K562 (cell line): ENCODE measurements at regions not wholly inside any gene's neighbourhood (a gene's known extent, or its start where the extent isn't known, plus 50 kb on each side); places are given as distances from the start of the nearest gene placed in this dataset.

ENCODE experiments used
- ATAC-seq: fragments of 200-7000 bp; cut with Tn5 transposase; 3 replicates; pipeline ENCODE4 v1.9.1; 2020; ENCODE audit warnings: moderate library complexity
- BruUV-seq: library from RNA; stranded (reverse); fragments of 400-500 nt; replicated peaks from 2 replicates; lab custom pipeline; 2021; lab: Mats Ljungman, UMichigan
- CTCF ChIA-PET: fragments of 300-600 bp; formaldehyde crosslinking; extraction: SDS; loops from one replicate; lab custom pipeline; 2021; ENCODE audit warnings: low intra/inter-chr PET ratio; lab: Yijun Ruan, JAX
- POLR2A ChIA-PET: fragments of 300-600, 350-650 bp; sonication (Branson Sonifier 250); formaldehyde crosslinking; extraction: SDS; loops from one replicate; lab custom pipeline; 2021; ENCODE audit warnings: antibody characterized with exemption, inconsistent platforms; lab: Yijun Ruan, JAX
- DNase-seq, 4 experiments: peaks; one replicate each; pipeline versions ENCODE4 v3.0.0 to v3.0.0-alpha.2; 2011 to 2018; ENCODE audit warnings: low spot score in 3 of 4, mixed read lengths in 3 of 4; ENCODE audit errors: extremely low read depth in 1 of 4
- FAIRE-seq: peaks from 2 replicates; lab custom pipeline; 2011; peaks lifted over from hg19 to GRCh38; lab: Jason Lieb, UNC
- H2AFZ ChIP-seq: 2 replicates; pipeline ENCODE4 v1.6.0; 2011; ENCODE audit warnings: low read depth, low read length, control low read depth, inconsistent platforms
- H3K27ac ChIP-seq: fragments of 200-600 bp; 3 replicates; pipeline ENCODE4 v1.8.0; 2011; ENCODE audit warnings: low read depth, mild to moderate bottlenecking, control low read depth, inconsistent platforms, low read length, moderate library complexity, mixed read lengths; ENCODE audit errors: extremely low read depth
- H3K27me3 ChIP-seq, 2 experiments: fragments of 300-600 bp in 1 of 2; 2 replicates in 1 of 2; 3 replicates in 1 of 2; pipeline versions ENCODE4 v1.6.0 to v1.8.0; 2011; ENCODE audit warnings: inconsistent platforms in 2 of 2, low read length in 2 of 2, mild to moderate bottlenecking in 1 of 2, mixed read lengths in 1 of 2, moderate library complexity in 1 of 2; ENCODE audit not compliant: control insufficient read depth in 2 of 2, insufficient read depth in 2 of 2
- H3K36me3 ChIP-seq: fragments of 300-600 bp; 3 replicates; pipeline ENCODE4 v1.8.0; 2011; ENCODE audit warnings: mild to moderate bottlenecking, low read length, inconsistent platforms; ENCODE audit not compliant: control insufficient read depth, insufficient read depth
- H3K4me1 ChIP-seq, 2 experiments: fragments of 200-600 bp in 1 of 2; replicated peaks in 1 of 2; 2 replicates in 1 of 2; 3 replicates in 1 of 2; pipeline versions ENCODE4 v1.5.1 to v1.8.0; 2011; ENCODE audit warnings: inconsistent platforms in 2 of 2, low read length in 2 of 2, mild to moderate bottlenecking in 1 of 2, mixed read lengths in 1 of 2, moderate library complexity in 1 of 2; ENCODE audit not compliant: control insufficient read depth in 2 of 2, insufficient read depth in 2 of 2
- H3K4me2 ChIP-seq: 2 replicates; pipeline ENCODE4 v1.6.1; 2011; ENCODE audit warnings: low read length, control low read depth, inconsistent platforms, mixed read lengths; ENCODE audit not compliant: insufficient read depth
- H3K4me3 ChIP-seq: fragments of 200-600 bp; sonication (generic), shearing (Covaris generic); 2 replicates; pipeline ENCODE4 v1.5.1; 2016; ENCODE audit warnings: control low read depth, inconsistent platforms
- H3K79me2 ChIP-seq: fragments of 200-600 bp; 3 replicates; pipeline ENCODE4 v1.8.0; 2011; ENCODE audit warnings: low read length, inconsistent platforms; ENCODE audit not compliant: control insufficient read depth, insufficient read depth
- H3K9ac ChIP-seq, 2 experiments: 2 replicates each; pipeline versions ENCODE4 v1.6.0 to v1.6.1; 2011; ENCODE audit warnings: low read depth in 2 of 2, low read length in 2 of 2, control low read depth in 1 of 2, inconsistent platforms in 1 of 2, mild to moderate bottlenecking in 1 of 2, mixed read lengths in 1 of 2; ENCODE audit not compliant: insufficient read depth in 1 of 2
- H3K9me1 ChIP-seq: one replicate; pipeline ENCODE4 v1.6.0; 2011; ENCODE audit warnings: inconsistent platforms, mild to moderate bottlenecking, low read length, moderate library complexity; ENCODE audit not compliant: control insufficient read depth, insufficient read depth
- H3K9me3 ChIP-seq: replicated peaks from 2 replicates; pipeline ENCODE4 v1.5.1; 2011; ENCODE audit warnings: low read depth, low read length, inconsistent platforms; ENCODE audit not compliant: control insufficient read depth, insufficient read depth
- H4K20me1 ChIP-seq: replicated peaks from 2 replicates; pipeline ENCODE4 v1.6.1; 2011; ENCODE audit warnings: low read length, inconsistent platforms, mixed read lengths; ENCODE audit not compliant: control insufficient read depth, insufficient read depth
- ATF7 ChIP-seq: fragments of 450-650 bp; IDR thresholded peaks from 2 replicates; pipeline ENCODE4 v1.7.1; 2014; ENCODE audit warnings: mild to moderate bottlenecking, moderate library complexity
- C11orf30 ChIP-seq: fragments of 450-650 bp; IDR thresholded peaks from 2 replicates; pipeline ENCODE4 v1.6.1; 2016; ENCODE audit warnings: low read depth, mild to moderate bottlenecking
- CTBP1 ChIP-seq: fragments of 450-650 bp; IDR thresholded peaks from 2 replicates; pipeline ENCODE4 v1.6.1; 2016; ENCODE audit warnings: borderline replicate concordance
- IFI16 ChIP-seq: fragments of 250-450 bp; sonication (Bioruptor Pico); IDR thresholded peaks from 2 replicates; pipeline ENCODE4 v2.1.2; 2022; ENCODE audit warnings: mild to moderate bottlenecking, inconsistent platforms
- KDM5B ChIP-seq: fragments of 200-600 bp; sonication (generic); IDR thresholded peaks from 2 replicates; pipeline ENCODE4 v1.6.1; 2012; ENCODE audit warnings: low read depth, mild to moderate bottlenecking, moderate library complexity, low read length, control low read depth, inconsistent platforms; ENCODE audit not compliant: insufficient replicate concordance
- MIER1 ChIP-seq: fragments of 450-650 bp; IDR thresholded peaks from 2 replicates; pipeline ENCODE4 v1.6.1; 2016; ENCODE audit warnings: antibody characterized with exemption, mild to moderate bottlenecking, low read depth
- PHTF2 ChIP-seq: fragments of 250-450 bp; sonication (Bioruptor Pico); IDR thresholded peaks from 2 replicates; pipeline ENCODE4 v1.5.0; 2021; ENCODE audit warnings: mild to moderate bottlenecking
- PYGO2 ChIP-seq: fragments of 450-650 bp; IDR thresholded peaks from 2 replicates; pipeline ENCODE4 v1.6.1; 2016; ENCODE audit warnings: mild to moderate bottlenecking, missing genetic modification characterization, moderate library complexity, missing compliant biosample characterization
- SAFB2 ChIP-seq: fragments of 200-400 bp; formaldehyde crosslinking; IDR thresholded peaks from 2 replicates; pipeline ENCODE4 v1.6.1; 2018; ENCODE audit warnings: borderline replicate concordance, low read length, low read depth, moderate library complexity; ENCODE audit not compliant: severe bottlenecking
- YY1 ChIP-seq, 3 experiments: IDR thresholded peaks; 2 replicates each; pipeline ENCODE4 v1.6.1; 2011; ENCODE audit warnings: low read length in 2 of 3, mild to moderate bottlenecking in 2 of 3, moderate library complexity in 2 of 3, borderline replicate concordance in 1 of 3, control low read depth in 1 of 3, low read depth in 1 of 3; ENCODE audit not compliant: insufficient read depth in 3 of 3, insufficient replicate concordance in 2 of 3, control insufficient read depth in 1 of 3, insufficient read length in 1 of 3; ENCODE audit errors: extremely low read depth in 1 of 3
- ZNF609 ChIP-seq: sonication (generic); formaldehyde crosslinking; IDR thresholded peaks from 2 replicates; pipeline ENCODE4 v1.8.1; 2023; ENCODE audit warnings: missing genetic modification reagents, mild to moderate bottlenecking, borderline replicate concordance
- ZZZ3 ChIP-seq: fragments of 450-650 bp; IDR thresholded peaks from 2 replicates; pipeline ENCODE4 v1.6.1; 2016; ENCODE audit warnings: antibody characterized with exemption, mild to moderate bottlenecking, moderate library complexity
- WGBS: fragments of 100-300 bp; shearing (Covaris generic); methylation state at CpG from one replicate; pipeline ENCODE4 v1.1.6; 2016; ENCODE audit warnings: low coverage, mixed read lengths; ENCODE audit not compliant: insufficient coverage; ENCODE audit errors: missing lambda C conversion rate; 5-methylcytosine and 5-hydroxymethylcytosine counted together
- in situ Hi-C: fragments of 300-500 bp; cut with MboI; formaldehyde crosslinking; loops from 4 replicates; pipeline ENCODE4 v1.15.0; 2018; ENCODE audit warnings: inconsistent platforms, mixed read lengths
- intact Hi-C: fragments of 100-400 bp; cut with micrococcal nuclease; formaldehyde crosslinking; loops from 2 replicates; pipeline ENCODE4 v1.14.2; 2022
- TF ChIP-seq, protein P1 (sequence below): sonication (generic); IDR thresholded peaks from 2 replicates; pipeline ENCODE4 v1.6.1; 2016
- TF ChIP-seq, protein P2 (sequence below): fragments of 250-450 bp; sonication (Bioruptor Pico); IDR thresholded peaks from 2 replicates; pipeline ENCODE4 v1.4.0; 2020; ENCODE audit warnings: borderline replicate concordance

GRCh38 chr15:38636597-38636996 lies 72.0 kb upstream of the RASGRP1 start:
- H3K36me3 ChIP-seq, result no peaks in the 10 kb centered on the region
- intact Hi-C loops, result no loop called here
- CTCF ChIA-PET, result no interaction called here
- H3K27me3 ChIP-seq, result peaks cover 11 to 19% of the 10 kb centered on the region in 2 experiments; a peak in 2 of 5 replicates
- no TSS peak for BruUV-seq
- no peaks in the 10 kb centered on the region for H4K20me1 ChIP-seq
- in situ Hi-C loops, result no loop called here
- no peak overlapping the region for H2AFZ ChIP-seq
- H3K9me3 ChIP-seq, result no peaks in the 10 kb centered on the region
- H3K4me3 ChIP-seq, result no peak overlapping the region
- no peak overlapping the region for H3K27ac ChIP-seq
- H3K9ac ChIP-seq, result no peak overlapping the region
- TF ChIP-seq ATF7 (no peak), MIER1 (no peak), ZZZ3 (no peak), CTBP1 (no peak), ZNF609 (CRISPR knock-in tag) (no peak), YY1 (IDR thresholded peaks at IDR 0.05; ENCODE audit: borderline replicate concordance in 1 of 3, control insufficient read depth in 1 of 3, extremely low read depth in 1 of 3, insufficient read depth in 3 of 3, insufficient read length in 1 of 3, insufficient replicate concordance in 2 of 3, low read depth in 1 of 3, low read length in 2 of 3) (no peak), C11orf30 (no peak), KDM5B (no peak), PHTF2 (CRISPR knock-in tag) (no peak), PYGO2 (no peak), SAFB2 (no peak), IFI16 (CRISPR knock-in tag) (no peak)
- TF ChIP-seq, protein P1, sequence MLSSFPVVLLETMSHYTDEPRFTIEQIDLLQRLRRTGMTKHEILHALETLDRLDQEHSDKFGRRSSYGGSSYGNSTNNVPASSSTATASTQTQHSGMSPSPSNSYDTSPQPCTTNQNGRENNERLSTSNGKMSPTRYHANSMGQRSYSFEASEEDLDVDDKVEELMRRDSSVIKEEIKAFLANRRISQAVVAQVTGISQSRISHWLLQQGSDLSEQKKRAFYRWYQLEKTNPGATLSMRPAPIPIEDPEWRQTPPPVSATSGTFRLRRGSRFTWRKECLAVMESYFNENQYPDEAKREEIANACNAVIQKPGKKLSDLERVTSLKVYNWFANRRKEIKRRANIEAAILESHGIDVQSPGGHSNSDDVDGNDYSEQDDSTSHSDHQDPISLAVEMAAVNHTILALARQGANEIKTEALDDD, result no peak
- TF ChIP-seq, protein P2, sequence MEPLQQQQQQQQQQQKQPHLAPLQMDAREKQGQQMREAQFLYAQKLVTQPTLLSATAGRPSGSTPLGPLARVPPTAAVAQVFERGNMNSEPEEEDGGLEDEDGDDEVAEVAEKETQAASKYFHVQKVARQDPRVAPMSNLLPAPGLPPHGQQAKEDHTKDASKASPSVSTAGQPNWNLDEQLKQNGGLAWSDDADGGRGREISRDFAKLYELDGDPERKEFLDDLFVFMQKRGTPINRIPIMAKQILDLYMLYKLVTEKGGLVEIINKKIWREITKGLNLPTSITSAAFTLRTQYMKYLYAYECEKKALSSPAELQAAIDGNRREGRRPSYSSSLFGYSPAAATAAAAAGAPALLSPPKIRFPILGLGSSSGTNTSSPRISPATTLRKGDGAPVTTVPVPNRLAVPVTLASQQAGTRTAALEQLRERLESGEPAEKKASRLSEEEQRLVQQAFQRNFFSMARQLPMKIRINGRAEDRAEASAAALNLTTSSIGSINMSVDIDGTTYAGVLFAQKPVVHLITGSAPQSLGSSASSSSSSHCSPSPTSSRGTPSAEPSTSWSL (CRISPR knock-in tag), result no peak
- ATAC-seq (no peak), DNase-seq (no peak), FAIRE-seq (no peak)
- 0% methylated on average over 4 of the region's 4 CpGs for WGBS
- H3K9me1 ChIP-seq, result no peaks in the 10 kb centered on the region
- H3K4me1 ChIP-seq, result no peaks in the 10 kb centered on the region
- H3K4me2 ChIP-seq, result no peak overlapping the region
- no peaks in the 10 kb centered on the region for H3K79me2 ChIP-seq
- POLR2A ChIA-PET, result interaction anchor here (0.5 to 0.7 kb wide), 2 partner anchors 9 to 88 kb away, joined by 3 read pairs; no protein-coding TSS in a partner anchor
